Osteoblast (primary cell): ENCODE measurements at regions not wholly inside any gene's neighbourhood (a gene's known extent, or its start where the extent isn't known, plus 50 kb on each side); places are given as distances from the start of the nearest gene placed in this dataset.

Experiments
- DNase-seq: peaks from one replicate; pipeline ENCODE4 v3.0.0; 2011; ENCODE audit warnings: low spot score, mixed read lengths; ENCODE audit not compliant: insufficient read length; ENCODE audit errors: missing footprints
- H2AFZ ChIP-seq: 2 replicates; pipeline ENCODE4 v1.6.0; 2011; ENCODE audit warnings: mild to moderate bottlenecking, low read length
- H3K27ac ChIP-seq: 2 replicates; pipeline ENCODE4 v1.5.1; 2011; ENCODE audit warnings: mild to moderate bottlenecking, low read depth, low read length, moderate library complexity
- H3K27me3 ChIP-seq: 2 replicates; pipeline ENCODE4 v1.6.0; 2012; ENCODE audit warnings: mild to moderate bottlenecking, control low read depth, inconsistent platforms, low read length, moderate library complexity; ENCODE audit not compliant: insufficient read depth
- H3K36me3 ChIP-seq: 2 replicates; pipeline ENCODE4 v1.5.1; 2011; ENCODE audit warnings: mild to moderate bottlenecking, low read length, control low read depth, moderate library complexity; ENCODE audit not compliant: insufficient read depth
- H3K4me1 ChIP-seq: 2 replicates; pipeline ENCODE4 v1.5.1; 2011; ENCODE audit warnings: mild to moderate bottlenecking, low read length, control low read depth, moderate library complexity; ENCODE audit not compliant: insufficient read depth
- H3K4me2 ChIP-seq: 2 replicates; pipeline ENCODE4 v1.6.0; 2011; ENCODE audit warnings: mild to moderate bottlenecking, low read length; ENCODE audit not compliant: insufficient read depth
- H3K4me3 ChIP-seq: fragments of 200-600 bp; sonication (generic); 3 replicates; pipeline ENCODE4 v1.5.1; 2012; ENCODE audit warnings: mild to moderate bottlenecking, low read length, inconsistent platforms; ENCODE audit not compliant: insufficient read depth
- H3K79me2 ChIP-seq: 2 replicates; pipeline ENCODE4 v1.6.0; 2012; ENCODE audit warnings: mild to moderate bottlenecking, low read length, control low read depth, inconsistent platforms; ENCODE audit not compliant: insufficient read depth
- H3K9me3 ChIP-seq: 2 replicates; pipeline ENCODE4 v1.5.1; 2011; ENCODE audit warnings: low read depth, low read length, control low read depth
- H4K20me1 ChIP-seq: 2 replicates; pipeline ENCODE4 v1.6.0; 2012; ENCODE audit warnings: mild to moderate bottlenecking, low read length, control low read depth; ENCODE audit not compliant: insufficient read depth
- CTCF ChIP-seq: IDR thresholded peaks from 2 replicates; pipeline ENCODE4 v1.5.1; 2011; ENCODE audit warnings: mild to moderate bottlenecking, low read depth, low read length, moderate library complexity; ENCODE audit errors: extremely low read depth

GRCh38 chr2:138171244-138171643 lies 207.0 kb downstream of the HNMT start:
- no peaks in the 10 kb centered on the region for H3K27me3 ChIP-seq

DNA sequence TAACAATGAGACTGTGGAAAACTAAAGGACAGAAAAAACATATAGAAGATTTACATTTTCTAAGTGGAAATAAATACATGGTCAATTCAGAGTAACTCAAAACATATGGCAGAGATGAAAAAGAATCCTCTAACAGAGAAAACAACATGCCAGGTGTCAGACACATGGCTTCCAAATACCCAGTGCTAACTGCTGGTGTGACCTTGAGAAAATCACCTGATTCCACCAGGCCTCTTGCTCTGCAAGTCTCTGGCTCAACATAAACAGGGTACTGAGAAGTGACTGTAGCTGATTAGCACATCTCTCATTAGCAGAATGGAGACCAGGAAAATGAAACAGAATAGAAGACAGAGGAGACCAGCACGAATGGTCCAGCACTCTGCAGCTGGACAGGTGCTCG lies 210.8 kb downstream of the HNMT start:
- Histone ChIP-seq H3K27me3 (no peaks in the 10 kb centered on the region), H3K4me1 (no peaks in the 10 kb centered on the region), H3K4me2 (no peak overlapping the region), H2AFZ (no peak overlapping the region), H3K9me3 (no peaks in the 10 kb centered on the region), H4K20me1 (no peaks in the 10 kb centered on the region), H3K27ac (no peak overlapping the region), H3K4me3 (no peak overlapping the region), H3K36me3 (no peaks in the 10 kb centered on the region), H3K79me2 (no peaks in the 10 kb centered on the region)
- no peak for DNase-seq
- no peak for TF ChIP-seq CTCF

More at GRCh38 chr2:138171244-138171643, 207.0 kb downstream of the HNMT start:
- Histone ChIP-seq H3K9me3 (no peaks in the 10 kb centered on the region), H3K4me1 (no peaks in the 10 kb centered on the region), H2AFZ (no peak overlapping the region), H3K36me3 (no peaks in the 10 kb centered on the region), H3K4me2 (no peak overlapping the region), H3K79me2 (no peaks in the 10 kb centered on the region), H3K27ac (no peak overlapping the region), H3K4me3 (no peak overlapping the region), H4K20me1 (no peaks in the 10 kb centered on the region)
- no peak for TF ChIP-seq CTCF
- DNase-seq: no peak

DNA sequence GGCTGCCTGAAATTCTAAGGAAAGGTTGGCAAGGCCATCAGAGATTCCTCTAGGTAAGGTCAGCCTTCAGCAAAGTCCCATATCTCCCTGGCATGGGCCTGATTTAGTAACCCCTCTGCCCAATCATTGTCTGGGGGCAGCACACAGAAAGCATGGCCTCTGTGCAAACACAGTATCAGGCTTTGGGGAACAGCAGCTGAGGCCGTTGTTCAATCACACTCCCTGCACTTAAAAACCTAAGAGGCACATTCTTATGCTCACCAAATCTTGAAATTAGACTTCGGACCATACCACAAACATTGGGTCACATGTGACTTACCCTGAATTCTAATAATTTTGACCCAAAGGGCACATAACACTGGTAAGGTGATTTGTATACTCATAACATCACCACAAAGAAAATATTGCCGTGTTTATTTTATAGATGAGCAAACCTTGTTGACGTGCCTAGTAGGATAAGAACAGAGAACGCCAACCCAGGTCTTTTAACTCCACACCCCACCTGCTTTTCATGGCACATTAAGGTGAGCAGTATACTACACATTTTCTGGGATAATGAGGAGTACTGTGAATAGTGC lies 212.7 kb downstream of the HNMT start:
- Histone ChIP-seq H4K20me1 (no peaks in the 10 kb centered on the region), H3K4me3 (no peak overlapping the region), H3K79me2 (no peaks in the 10 kb centered on the region), H3K27ac (no peak overlapping the region), H3K36me3 (no peaks in the 10 kb centered on the region), H3K4me1 (no peaks in the 10 kb centered on the region), H3K9me3 (no peaks in the 10 kb centered on the region), H2AFZ (no peak overlapping the region), H3K27me3 (no peaks in the 10 kb centered on the region), H3K4me2 (no peak overlapping the region)
- DNase-seq: no peak
- no peak for TF ChIP-seq CTCF

- no peak for TF ChIP-seq CTCF
- peaks cover under 1% of the 10 kb centered on the region for H3K4me1 ChIP-seq
- no peaks in the 10 kb centered on the region for H4K20me1 ChIP-seq
- H3K79me2 ChIP-seq: no peaks in the 10 kb centered on the region
- no peak overlapping the region for H3K4me2 ChIP-seq
- H3K9me3 ChIP-seq: no peaks in the 10 kb centered on the region
- H3K4me3 ChIP-seq: no peak overlapping the region
- H2AFZ ChIP-seq: no peak overlapping the region
- no peak for DNase-seq
- no peaks in the 10 kb centered on the region for H3K36me3 ChIP-seq
- H3K27me3 ChIP-seq: no peaks in the 10 kb centered on the region
- H3K27ac ChIP-seq: no peak overlapping the region
These were observed 213.4 kb downstream of the HNMT start for GRCh38 chr2:138177693-138178092.
